K562 (cell line): ENCODE measurements at regions not wholly inside any gene's neighbourhood (a gene's known extent, or its start where the extent isn't known, plus 50 kb on each side); places are given as distances from the start of the nearest gene placed in this dataset.

Source experiments
- ATAC-seq: fragments of 200-7000 bp; cut with Tn5 transposase; 3 replicates; pipeline ENCODE4 v1.9.1; 2020; ENCODE audit warnings: moderate library complexity
- BruUV-seq: library from RNA; stranded (reverse); fragments of 400-500 nt; replicated peaks from 2 replicates; lab custom pipeline; 2021; lab: Mats Ljungman, UMichigan
- CTCF ChIA-PET: fragments of 300-600 bp; formaldehyde crosslinking; extraction: SDS; loops from one replicate; lab custom pipeline; 2021; ENCODE audit warnings: low intra/inter-chr PET ratio; lab: Yijun Ruan, JAX
- POLR2A ChIA-PET: fragments of 300-600, 350-650 bp; sonication (Branson Sonifier 250); formaldehyde crosslinking; extraction: SDS; loops from one replicate; lab custom pipeline; 2021; ENCODE audit warnings: antibody characterized with exemption, inconsistent platforms; lab: Yijun Ruan, JAX
- DNase-seq, 4 experiments: peaks; one replicate each; pipeline versions ENCODE4 v3.0.0 to v3.0.0-alpha.2; 2011 to 2018; ENCODE audit warnings: low spot score in 3 of 4, mixed read lengths in 3 of 4; ENCODE audit errors: extremely low read depth in 1 of 4
- FAIRE-seq: peaks from 2 replicates; lab custom pipeline; 2011; peaks lifted over from hg19 to GRCh38; lab: Jason Lieb, UNC
- H2AFZ ChIP-seq: 2 replicates; pipeline ENCODE4 v1.6.0; 2011; ENCODE audit warnings: low read depth, low read length, control low read depth, inconsistent platforms
- H3K27ac ChIP-seq: fragments of 200-600 bp; 3 replicates; pipeline ENCODE4 v1.8.0; 2011; ENCODE audit warnings: low read depth, mild to moderate bottlenecking, control low read depth, inconsistent platforms, low read length, moderate library complexity, mixed read lengths; ENCODE audit errors: extremely low read depth
- H3K27me3 ChIP-seq, 2 experiments: fragments of 300-600 bp in 1 of 2; 2 replicates in 1 of 2; 3 replicates in 1 of 2; pipeline versions ENCODE4 v1.6.0 to v1.8.0; 2011; ENCODE audit warnings: inconsistent platforms in 2 of 2, low read length in 2 of 2, mild to moderate bottlenecking in 1 of 2, mixed read lengths in 1 of 2, moderate library complexity in 1 of 2; ENCODE audit not compliant: control insufficient read depth in 2 of 2, insufficient read depth in 2 of 2
- H3K36me3 ChIP-seq: fragments of 300-600 bp; 3 replicates; pipeline ENCODE4 v1.8.0; 2011; ENCODE audit warnings: mild to moderate bottlenecking, low read length, inconsistent platforms; ENCODE audit not compliant: control insufficient read depth, insufficient read depth
- H3K4me1 ChIP-seq, 2 experiments: fragments of 200-600 bp in 1 of 2; replicated peaks in 1 of 2; 2 replicates in 1 of 2; 3 replicates in 1 of 2; pipeline versions ENCODE4 v1.5.1 to v1.8.0; 2011; ENCODE audit warnings: inconsistent platforms in 2 of 2, low read length in 2 of 2, mild to moderate bottlenecking in 1 of 2, mixed read lengths in 1 of 2, moderate library complexity in 1 of 2; ENCODE audit not compliant: control insufficient read depth in 2 of 2, insufficient read depth in 2 of 2
- H3K4me2 ChIP-seq: 2 replicates; pipeline ENCODE4 v1.6.1; 2011; ENCODE audit warnings: low read length, control low read depth, inconsistent platforms, mixed read lengths; ENCODE audit not compliant: insufficient read depth
- H3K4me3 ChIP-seq: fragments of 200-600 bp; sonication (generic), shearing (Covaris generic); 2 replicates; pipeline ENCODE4 v1.5.1; 2016; ENCODE audit warnings: control low read depth, inconsistent platforms
- H3K79me2 ChIP-seq: fragments of 200-600 bp; 3 replicates; pipeline ENCODE4 v1.8.0; 2011; ENCODE audit warnings: low read length, inconsistent platforms; ENCODE audit not compliant: control insufficient read depth, insufficient read depth
- H3K9ac ChIP-seq, 2 experiments: 2 replicates each; pipeline versions ENCODE4 v1.6.0 to v1.6.1; 2011; ENCODE audit warnings: low read depth in 2 of 2, low read length in 2 of 2, control low read depth in 1 of 2, inconsistent platforms in 1 of 2, mild to moderate bottlenecking in 1 of 2, mixed read lengths in 1 of 2; ENCODE audit not compliant: insufficient read depth in 1 of 2
- H3K9me1 ChIP-seq: one replicate; pipeline ENCODE4 v1.6.0; 2011; ENCODE audit warnings: inconsistent platforms, mild to moderate bottlenecking, low read length, moderate library complexity; ENCODE audit not compliant: control insufficient read depth, insufficient read depth
- H3K9me3 ChIP-seq: replicated peaks from 2 replicates; pipeline ENCODE4 v1.5.1; 2011; ENCODE audit warnings: low read depth, low read length, inconsistent platforms; ENCODE audit not compliant: control insufficient read depth, insufficient read depth
- H4K20me1 ChIP-seq: replicated peaks from 2 replicates; pipeline ENCODE4 v1.6.1; 2011; ENCODE audit warnings: low read length, inconsistent platforms, mixed read lengths; ENCODE audit not compliant: control insufficient read depth, insufficient read depth
- CTCFL ChIP-seq: IDR thresholded peaks from 2 replicates; pipeline ENCODE4 v1.6.1; 2011; ENCODE audit warnings: borderline replicate concordance, low read depth, mild to moderate bottlenecking, moderate library complexity, low read length; ENCODE audit not compliant: insufficient read depth, poor library complexity, severe bottlenecking
- ELF4 ChIP-seq: fragments of 450-650 bp; formaldehyde crosslinking; IDR thresholded peaks from 2 replicates; pipeline ENCODE4 v1.4.0; 2022; ENCODE audit warnings: missing genetic modification characterization
- LCOR ChIP-seq: sonication (generic); formaldehyde crosslinking; IDR thresholded peaks from 2 replicates; pipeline ENCODE4 v1.8.0; 2022; ENCODE audit warnings: mild to moderate bottlenecking, missing genetic modification reagents
- RBM22 ChIP-seq: fragments of 200-400 bp; formaldehyde crosslinking; IDR thresholded peaks from 2 replicates; pipeline ENCODE4 v1.6.1; 2018; ENCODE audit warnings: low read length, low read depth; ENCODE audit not compliant: poor library complexity, severe bottlenecking
- STAT5A ChIP-seq: IDR thresholded peaks from 2 replicates; pipeline ENCODE4 v1.6.1; 2012; ENCODE audit warnings: low read length, inconsistent platforms, borderline replicate concordance
- ZFP36 ChIP-seq: fragments of 150-350 bp; IDR thresholded peaks from 2 replicates; pipeline ENCODE4 v1.6.1; 2018; ENCODE audit warnings: low read length, low read depth; ENCODE audit not compliant: partially characterized antibody
- ZNF444 ChIP-seq: fragments of 250-450 bp; sonication (Bioruptor Pico); IDR thresholded peaks from 2 replicates; pipeline ENCODE4 v1.4.0; 2020; ENCODE audit warnings: mild to moderate bottlenecking, moderate library complexity
- WGBS: fragments of 100-300 bp; shearing (Covaris generic); methylation state at CpG from one replicate; pipeline ENCODE4 v1.1.6; 2016; ENCODE audit warnings: low coverage, mixed read lengths; ENCODE audit not compliant: insufficient coverage; ENCODE audit errors: missing lambda C conversion rate; 5-methylcytosine and 5-hydroxymethylcytosine counted together
- in situ Hi-C: fragments of 300-500 bp; cut with MboI; formaldehyde crosslinking; loops from 4 replicates; pipeline ENCODE4 v1.15.0; 2018; ENCODE audit warnings: inconsistent platforms, mixed read lengths
- intact Hi-C: fragments of 100-400 bp; cut with micrococcal nuclease; formaldehyde crosslinking; loops from 2 replicates; pipeline ENCODE4 v1.14.2; 2022

DNA sequence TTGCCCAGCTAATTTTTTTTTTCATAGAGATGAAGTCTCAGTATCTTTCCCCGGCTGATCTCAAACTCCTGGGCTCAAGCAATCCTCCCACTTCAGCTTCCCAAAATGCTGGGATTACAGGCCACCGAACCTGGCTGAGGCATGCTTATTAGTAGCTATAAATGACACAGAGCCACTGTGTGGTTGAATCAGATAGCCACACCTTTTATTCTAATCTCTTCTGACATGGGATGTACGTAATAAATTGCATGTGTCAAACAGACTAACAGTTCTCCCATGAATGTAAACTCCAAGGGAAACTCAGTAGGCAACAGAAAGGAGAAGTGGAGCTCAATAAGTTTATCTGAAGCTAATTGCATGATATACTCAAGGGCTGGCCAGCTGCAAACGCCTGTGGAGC is 139.8 kb upstream of the VCX3A start:
- no peaks in the 10 kb centered on the region for H3K9me3 ChIP-seq
- H3K9me1 ChIP-seq: no peaks in the 10 kb centered on the region
- TF ChIP-seq ELF4 (CRISPR knock-in tag) (no peak), ZFP36 (no peak), ZNF444 (CRISPR knock-in tag) (no peak), STAT5A (no peak), RBM22 (no peak), CTCFL (no peak), LCOR (CRISPR knock-in tag) (no peak)
- no peak overlapping the region for H3K4me2 ChIP-seq
- intact Hi-C loops: no loop called here
- H2AFZ ChIP-seq: no peak overlapping the region
- no peak overlapping the region for H3K4me3 ChIP-seq
- POLR2A ChIA-PET: no interaction called here
- H4K20me1 ChIP-seq: no peaks in the 10 kb centered on the region
- in situ Hi-C loops: no loop called here
- no peaks in the 10 kb centered on the region for H3K36me3 ChIP-seq
- CTCF ChIA-PET: no interaction called here
- H3K27ac ChIP-seq: no peak overlapping the region
- no peak for FAIRE-seq
- H3K9ac ChIP-seq: no peak overlapping the region
- 2% methylated on average over 4 of the region's 4 CpGs for WGBS
- BruUV-seq: no TSS peak
- H3K4me1 ChIP-seq: no peaks in the 10 kb centered on the region
- no peak for DNase-seq
- no peaks in the 10 kb centered on the region for H3K27me3 ChIP-seq
- H3K79me2 ChIP-seq: no peaks in the 10 kb centered on the region
- no peak for ATAC-seq
